Activated CD4-positive, alpha-beta T cell treated with anti-CD3 and anti-CD28 coated beads, Interleukin-2, amount 50 U/mL, for 24 hours (primary cell): ENCODE measurements at regions not wholly inside any gene's neighbourhood (a gene's known extent, or its start where the extent isn't known, plus 50 kb on each side); places are given as distances from the start of the nearest gene placed in this dataset.

Experiments
- DNase-seq, 2 donors: peaks; one replicate each; pipeline ENCODE4 v3.0.0-alpha.2; 2020; ENCODE audit warnings: low read depth in 1 of 2, low spot score in 1 of 2

GRCh38 chr15:69784798-69785566 is 312.7 kb downstream of the TLE3 start:
- no peak for DNase-seq

- DNase-seq = no peak
Measured at GRCh38 chr15:69786136-69786701, 311.5 kb downstream of the TLE3 start.

- no peak for DNase-seq
Measured at GRCh38 chr15:69787791-69788190, 309.9 kb downstream of the TLE3 start.

GRCh38 chr15:69789648-69790393 is 307.9 kb downstream of the TLE3 start:
- DNase-seq = no peak

- no peak for DNase-seq
Measured at GRCh38 chr15:69790632-69791031, 307.1 kb downstream of the TLE3 start.

- no peak for DNase-seq
Measured at GRCh38 chr15:69792823-69793222, 304.9 kb downstream of the TLE3 start.

- no peak for DNase-seq
Measured at GRCh38 chr15:69793431-69793780, 304.3 kb downstream of the TLE3 start.

- no peak for DNase-seq
Measured at GRCh38 chr15:69793781-69794451, 303.8 kb downstream of the TLE3 start.

GRCh38 chr15:69794645-69795469 is 302.9 kb downstream of the TLE3 start:
- DNase-seq = no peak

- DNase-seq = no peak
Measured at GRCh38 chr15:69795601-69796000, 302.1 kb downstream of the TLE3 start.

GRCh38 chr15:69797051-69797595 is 300.6 kb downstream of the TLE3 start:
- no peak for DNase-seq

GRCh38 chr15:69797615-69798014 is 300.1 kb downstream of the TLE3 start:
- DNase-seq = no peak

- DNase-seq = no peak
Measured at GRCh38 chr15:69798481-69799250, 299.1 kb downstream of the TLE3 start.

- DNase-seq = no peak
Measured at GRCh38 chr15:69801144-69801543, 296.6 kb downstream of the TLE3 start.

GRCh38 chr15:69802432-69802831 is 295.3 kb downstream of the TLE3 start:
- no peak for DNase-seq

- no peak for DNase-seq
Measured at GRCh38 chr15:69804786-69805185, 292.9 kb downstream of the TLE3 start.

GRCh38 chr15:69805248-69805953 is 292.3 kb downstream of the TLE3 start:
- DNase-seq = no peak

GRCh38 chr15:69806287-69806915 is 291.3 kb downstream of the TLE3 start:
- no peak for DNase-seq

- DNase-seq = no peak
Measured at GRCh38 chr15:69807721-69808120, 290.0 kb downstream of the TLE3 start.
